Endothelial cell of umbilical vein (primary cell): ENCODE measurements at regions not wholly inside any gene's neighbourhood (a gene's known extent, or its start where the extent isn't known, plus 50 kb on each side); places are given as distances from the start of the nearest gene placed in this dataset.

Experiments used
- EZH2 ChIP-seq: IDR thresholded peaks from 2 replicates; pipeline ENCODE4 v1.6.1; 2012; ENCODE audit warnings: borderline replicate concordance, low read depth, mild to moderate bottlenecking, moderate library complexity, low read length, inconsistent platforms; ENCODE audit not compliant: severe bottlenecking
- FOS ChIP-seq: IDR thresholded peaks from 2 replicates; pipeline ENCODE4 v1.6.1; 2011; ENCODE audit warnings: mild to moderate bottlenecking, low read length, moderate library complexity, borderline replicate concordance; ENCODE audit not compliant: insufficient read depth
- GATA2 ChIP-seq: IDR thresholded peaks from 2 replicates; pipeline ENCODE4 v1.7.0; 2011; ENCODE audit warnings: low read depth, mild to moderate bottlenecking, moderate library complexity, mixed read lengths, low read length; ENCODE audit not compliant: insufficient read length, insufficient read depth
- JUN ChIP-seq: IDR thresholded peaks from 2 replicates; pipeline ENCODE4 v1.6.1; 2011; ENCODE audit warnings: borderline replicate concordance, low read depth; ENCODE audit not compliant: insufficient read length, insufficient read depth
- MYC ChIP-seq: IDR thresholded peaks from one replicate; pipeline ENCODE4 v1.6.1; 2011; ENCODE audit warnings: mild to moderate bottlenecking, low read depth, low read length
- POLR2A ChIP-seq: IDR thresholded peaks from 2 replicates; pipeline ENCODE4 v1.6.1; 2012; ENCODE audit warnings: low read depth, mild to moderate bottlenecking, control low read depth, low read length
- POLR2AphosphoS5 ChIP-seq: IDR thresholded peaks from 2 replicates; pipeline ENCODE4 v1.6.1; 2012; ENCODE audit warnings: low read depth, mild to moderate bottlenecking, control low read depth, low read length, moderate library complexity; ENCODE audit not compliant: insufficient read depth
- TF ChIP-seq, protein P1 (sequence below): IDR thresholded peaks from 2 replicates; pipeline ENCODE4 v1.6.1; 2011; ENCODE audit not compliant: insufficient read depth, insufficient read length
- TF ChIP-seq, protein P2 (sequence below), 2 donors: IDR thresholded peaks; 1 replicate in 1 of 2; 2 replicates in 1 of 2; pipeline ENCODE4 v1.5.1; 2011; ENCODE audit warnings: low read length in 2 of 2, mild to moderate bottlenecking in 2 of 2, moderate library complexity in 2 of 2, control low read depth in 1 of 2, inconsistent platforms in 1 of 2, low read depth in 1 of 2; ENCODE audit not compliant: insufficient read depth in 1 of 2; ENCODE audit errors: extremely low read depth in 1 of 2

DNA sequence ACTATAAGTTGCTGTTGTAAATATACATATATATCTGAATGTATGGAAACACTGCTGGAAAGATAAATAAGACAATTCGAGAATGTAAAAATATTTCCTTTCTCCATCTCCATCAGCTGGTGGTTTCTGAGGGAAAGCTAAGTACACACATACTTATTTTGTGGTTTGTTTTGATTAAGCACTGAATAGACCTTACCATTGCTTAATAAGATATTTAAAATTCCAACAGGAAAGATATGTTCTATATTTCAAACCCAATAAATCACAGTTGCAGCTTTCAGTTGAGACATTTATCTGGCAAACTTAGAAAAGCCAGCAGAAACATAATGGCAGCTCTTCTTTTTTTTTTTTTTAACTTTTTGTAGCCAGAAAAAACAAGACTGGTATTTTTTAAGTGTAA lies 160.4 kb downstream of the VGLL3 start:
- no peak for TF ChIP-seq EZH2
- TF ChIP-seq, protein P1, sequence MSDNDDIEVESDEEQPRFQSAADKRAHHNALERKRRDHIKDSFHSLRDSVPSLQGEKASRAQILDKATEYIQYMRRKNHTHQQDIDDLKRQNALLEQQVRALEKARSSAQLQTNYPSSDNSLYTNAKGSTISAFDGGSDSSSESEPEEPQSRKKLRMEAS: no peak
- TF ChIP-seq POLR2AphosphoS5: no peak
- no peak for TF ChIP-seq POLR2A
- TF ChIP-seq, protein P2, sequence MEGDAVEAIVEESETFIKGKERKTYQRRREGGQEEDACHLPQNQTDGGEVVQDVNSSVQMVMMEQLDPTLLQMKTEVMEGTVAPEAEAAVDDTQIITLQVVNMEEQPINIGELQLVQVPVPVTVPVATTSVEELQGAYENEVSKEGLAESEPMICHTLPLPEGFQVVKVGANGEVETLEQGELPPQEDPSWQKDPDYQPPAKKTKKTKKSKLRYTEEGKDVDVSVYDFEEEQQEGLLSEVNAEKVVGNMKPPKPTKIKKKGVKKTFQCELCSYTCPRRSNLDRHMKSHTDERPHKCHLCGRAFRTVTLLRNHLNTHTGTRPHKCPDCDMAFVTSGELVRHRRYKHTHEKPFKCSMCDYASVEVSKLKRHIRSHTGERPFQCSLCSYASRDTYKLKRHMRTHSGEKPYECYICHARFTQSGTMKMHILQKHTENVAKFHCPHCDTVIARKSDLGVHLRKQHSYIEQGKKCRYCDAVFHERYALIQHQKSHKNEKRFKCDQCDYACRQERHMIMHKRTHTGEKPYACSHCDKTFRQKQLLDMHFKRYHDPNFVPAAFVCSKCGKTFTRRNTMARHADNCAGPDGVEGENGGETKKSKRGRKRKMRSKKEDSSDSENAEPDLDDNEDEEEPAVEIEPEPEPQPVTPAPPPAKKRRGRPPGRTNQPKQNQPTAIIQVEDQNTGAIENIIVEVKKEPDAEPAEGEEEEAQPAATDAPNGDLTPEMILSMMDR (IDR thresholded peaks at IDR 0.05; ENCODE audit: extremely low read depth in 1 of 2, insufficient read depth in 1 of 2, low read depth in 1 of 2, low read length in 2 of 2): no peak
- TF ChIP-seq GATA2: no peak
- TF ChIP-seq MYC: no peak
- TF ChIP-seq FOS: no peak
- no peak for TF ChIP-seq JUN
